ENCODE measurements at regions not wholly inside any gene's neighbourhood (a gene's known extent, or its start where the extent isn't known, plus 50 kb on each side); places are given as distances from the start of the nearest gene placed in this dataset.

- Histone ChIP-seq H3K9me2 (replicated peaks; ENCODE audit: control insufficient read depth, low read length) (no peaks in the 10 kb centered on the region), H3F3A (ENCODE audit: control insufficient read depth, insufficient read depth) (no peaks in the 10 kb centered on the region), H3K79me2 (ENCODE audit: control insufficient read depth, low read length) (no peaks in the 10 kb centered on the region), H3K27ac (ENCODE audit: low read depth, low read length) (no peak overlapping the region), H3K4me2 (ENCODE audit: low read length) (no peak overlapping the region), H3K9me3 (ENCODE audit: control insufficient read depth, insufficient read depth, low read length) (no peaks in the 10 kb centered on the region), H3K27me3 (ENCODE audit: control insufficient read depth, low read length) (0 out of 2 replicates have a peak, but pooled peaks cover 3% of the 10 kb centered on the region), H3K36me3 (ENCODE audit: control insufficient read depth, low read length) (no peaks in the 10 kb centered on the region), H4K20me1 (ENCODE audit: control insufficient read depth, insufficient read depth, low read depth, low read length) (no peaks in the 10 kb centered on the region), H3K4me3 (ENCODE audit: low read length) (no peak overlapping the region), H3K4me1 (ENCODE audit: control insufficient read depth, low read length) (peaks cover 14% of the 10 kb centered on the region)
- no peak for TF ChIP-seq EZH2phosphoT487 (IDR thresholded peaks at IDR 0.05; ENCODE audit: borderline replicate concordance, low read length)
- no peak for TF ChIP-seq CTCF (IDR thresholded peaks at IDR 0.05; ENCODE audit: low read depth, low read length, poor library complexity, severe bottlenecking)
Measured at GRCh38 chr6:14873101-14873500, 372.8 kb upstream of the JARID2 start.

GRCh38 chr6:14873781-14874441 lies 372.0 kb upstream of the JARID2 start:
- Histone ChIP-seq H3K27ac (ENCODE audit: low read depth, low read length) (no peak overlapping the region), H3K9me3 (ENCODE audit: control insufficient read depth, insufficient read depth, low read length) (no peaks in the 10 kb centered on the region), H3K4me2 (ENCODE audit: low read length) (no peak overlapping the region), H3K36me3 (ENCODE audit: control insufficient read depth, low read length) (no peaks in the 10 kb centered on the region), H3K4me1 (ENCODE audit: control insufficient read depth, low read length) (peaks cover 14% of the 10 kb centered on the region), H3K9me2 (replicated peaks; ENCODE audit: control insufficient read depth, low read length) (no peaks in the 10 kb centered on the region), H4K20me1 (ENCODE audit: control insufficient read depth, insufficient read depth, low read depth, low read length) (no peaks in the 10 kb centered on the region), H3K27me3 (ENCODE audit: control insufficient read depth, low read length) (0 out of 2 replicates have a peak, but pooled peaks cover 3% of the 10 kb centered on the region), H3F3A (ENCODE audit: control insufficient read depth, insufficient read depth) (no peaks in the 10 kb centered on the region), H3K4me3 (ENCODE audit: low read length) (no peak overlapping the region), H3K79me2 (ENCODE audit: control insufficient read depth, low read length) (no peaks in the 10 kb centered on the region)
- no peak for TF ChIP-seq CTCF (IDR thresholded peaks at IDR 0.05; ENCODE audit: low read depth, low read length, poor library complexity, severe bottlenecking)
- TF ChIP-seq EZH2phosphoT487 (IDR thresholded peaks at IDR 0.05; ENCODE audit: borderline replicate concordance, low read length), result no peak

GRCh38 chr6:14874975-14875480 lies 370.8 kb upstream of the JARID2 start:
- Histone ChIP-seq H3K4me2 (ENCODE audit: low read length) (no peak overlapping the region), H3K27me3 (ENCODE audit: control insufficient read depth, low read length) (0 out of 2 replicates have a peak, but pooled peaks cover 3% of the 10 kb centered on the region), H3K27ac (ENCODE audit: low read depth, low read length) (no peak overlapping the region), H3K9me2 (replicated peaks; ENCODE audit: control insufficient read depth, low read length) (no peaks in the 10 kb centered on the region), H3K79me2 (ENCODE audit: control insufficient read depth, low read length) (no peaks in the 10 kb centered on the region), H3K4me1 (ENCODE audit: control insufficient read depth, low read length) (peaks cover 11% of the 10 kb centered on the region), H3K36me3 (ENCODE audit: control insufficient read depth, low read length) (no peaks in the 10 kb centered on the region), H3F3A (ENCODE audit: control insufficient read depth, insufficient read depth) (no peaks in the 10 kb centered on the region), H3K4me3 (ENCODE audit: low read length) (no peak overlapping the region), H3K9me3 (ENCODE audit: control insufficient read depth, insufficient read depth, low read length) (no peaks in the 10 kb centered on the region), H4K20me1 (ENCODE audit: control insufficient read depth, insufficient read depth, low read depth, low read length) (no peaks in the 10 kb centered on the region)
- TF ChIP-seq EZH2phosphoT487 (IDR thresholded peaks at IDR 0.05; ENCODE audit: borderline replicate concordance, low read length), result no peak
- TF ChIP-seq CTCF (IDR thresholded peaks at IDR 0.05; ENCODE audit: low read depth, low read length, poor library complexity, severe bottlenecking), result no peak
